Occipital lobe (tissue), 1 donor: ENCODE measurements at regions not wholly inside any gene's neighbourhood (a gene's known extent, or its start where the extent isn't known, plus 50 kb on each side); places are given as distances from the start of the nearest gene placed in this dataset.

Experiments used
- DNase-seq: peaks from one replicate; lab custom pipeline; 2025; lab: John Stamatoyannopoulos, UW

DNA sequence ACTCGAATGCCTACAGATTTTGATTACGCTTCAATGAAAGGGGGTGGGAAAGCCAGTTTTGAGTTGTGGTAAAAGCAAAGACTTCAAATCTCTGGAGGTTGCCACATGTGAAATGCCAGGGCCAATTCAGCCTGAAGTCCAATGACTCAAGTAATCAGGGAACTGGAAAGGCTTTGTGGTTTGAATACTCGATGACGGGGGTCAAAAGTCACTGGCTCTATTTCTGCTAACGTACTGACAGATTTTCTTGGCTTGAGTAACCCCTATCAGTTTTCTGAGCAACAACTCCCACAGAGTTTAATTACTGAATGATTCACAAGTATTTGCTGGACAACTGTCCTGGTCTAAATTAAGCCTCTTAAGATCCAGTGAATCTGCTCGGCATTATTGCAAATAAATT lies 152.2 kb downstream of the SIPA1L2 start:
- no peak for DNase-seq

DNA sequence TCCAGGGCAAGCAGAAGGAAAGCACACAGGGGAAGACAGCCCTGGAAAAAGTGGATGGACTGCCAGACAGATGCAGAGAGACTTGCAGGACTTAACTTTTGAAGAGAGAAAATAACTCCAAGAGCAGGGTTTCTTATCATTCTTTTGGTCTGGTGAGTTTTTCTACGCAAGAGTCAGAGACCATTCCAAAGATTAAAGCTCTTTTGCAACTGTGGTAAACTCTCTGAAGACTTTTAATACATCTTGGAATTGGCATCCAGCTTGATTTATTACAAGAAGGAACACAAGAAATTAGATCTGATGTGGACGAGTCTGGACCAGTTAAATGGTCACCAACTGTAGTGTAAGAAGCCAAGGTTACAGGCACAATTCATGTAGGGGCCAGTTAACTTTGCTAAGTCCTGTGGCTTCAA lies 153.4 kb downstream of the SIPA1L2 start:
- DNase-seq: no peak

DNA sequence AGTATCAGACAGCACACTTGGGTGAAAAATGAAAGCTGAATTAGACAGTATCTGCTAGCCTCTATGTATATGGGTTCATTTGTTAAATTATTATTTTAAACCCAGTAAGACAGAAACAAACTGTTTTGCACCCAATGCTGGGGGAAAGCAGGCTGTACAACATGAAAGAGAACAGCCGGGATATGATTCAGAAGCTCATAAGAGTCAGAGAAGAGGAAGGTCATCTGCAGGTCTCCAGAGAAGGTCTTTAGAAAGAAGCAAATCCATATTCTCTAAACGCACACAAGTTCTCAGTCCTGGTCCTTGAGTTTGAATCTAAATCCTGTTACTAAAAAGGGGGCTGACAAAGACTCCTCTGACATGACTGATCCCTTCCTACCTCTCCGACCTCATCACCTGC lies 155.1 kb downstream of the SIPA1L2 start:
- DNase-seq: no peak

DNA sequence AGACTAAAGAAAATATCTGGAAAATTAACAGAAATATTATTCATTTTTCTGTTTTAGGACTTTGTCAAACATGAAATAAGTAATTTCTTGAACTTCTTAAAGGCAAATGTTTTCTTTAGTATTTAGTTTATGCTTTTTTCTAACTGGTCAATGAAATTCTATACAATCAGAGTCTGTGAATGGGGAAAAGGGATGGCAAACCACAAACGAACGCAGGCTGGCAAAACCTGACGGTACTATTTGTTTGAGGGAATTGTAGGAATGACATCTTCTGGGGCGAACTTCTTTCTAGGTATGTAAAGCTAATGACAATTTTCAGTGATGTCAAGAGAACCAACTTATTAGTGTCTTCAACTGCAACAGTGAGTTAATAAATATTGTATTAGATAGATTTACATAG lies 156.0 kb downstream of the SIPA1L2 start:
- no peak for DNase-seq

DNA sequence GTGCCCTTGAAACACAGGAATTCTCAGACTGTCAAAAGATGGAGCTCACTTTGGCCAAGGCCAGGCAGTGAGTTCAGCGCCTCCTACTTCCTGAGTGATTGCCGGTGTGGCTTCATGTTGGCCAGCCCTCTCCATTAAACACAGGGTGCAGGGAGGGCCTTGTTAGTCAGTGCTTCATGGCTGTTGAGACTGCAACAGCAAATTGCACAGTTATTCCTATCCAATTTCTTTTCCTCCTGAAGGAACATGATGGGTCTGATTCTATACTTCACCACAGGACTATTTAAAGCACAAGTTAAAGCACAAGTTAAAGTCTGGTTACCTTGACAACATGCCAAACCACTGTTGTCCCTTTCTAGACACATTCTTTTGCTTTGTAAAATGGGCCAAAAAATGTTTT lies 156.6 kb downstream of the SIPA1L2 start:
- no peak for DNase-seq

DNA sequence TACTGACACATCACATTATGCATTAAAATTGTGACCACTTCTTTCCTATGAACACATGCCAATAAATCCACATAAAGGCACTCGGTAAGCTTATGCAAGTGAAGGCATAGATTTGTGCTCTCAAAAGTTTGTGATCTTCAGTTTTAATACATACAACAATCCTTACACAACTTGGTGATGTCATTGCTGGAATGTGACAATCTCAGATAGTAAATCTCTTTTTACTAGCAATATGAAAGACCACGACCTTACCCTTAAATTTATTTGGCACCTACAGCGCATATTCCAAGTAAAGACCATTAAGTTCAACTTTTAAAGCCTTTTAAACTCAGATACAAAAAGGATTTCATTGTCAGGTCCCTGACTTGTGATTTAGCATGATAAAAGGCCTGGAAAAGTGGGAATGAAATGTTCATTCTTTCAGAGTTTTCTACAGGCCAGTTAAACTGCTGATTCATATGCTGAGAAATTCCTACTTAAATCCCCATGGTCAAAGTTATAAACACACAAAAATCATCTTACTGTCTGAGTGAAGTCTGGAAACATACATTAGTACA lies 157.4 kb downstream of the SIPA1L2 start:
- DNase-seq: no peak

DNA sequence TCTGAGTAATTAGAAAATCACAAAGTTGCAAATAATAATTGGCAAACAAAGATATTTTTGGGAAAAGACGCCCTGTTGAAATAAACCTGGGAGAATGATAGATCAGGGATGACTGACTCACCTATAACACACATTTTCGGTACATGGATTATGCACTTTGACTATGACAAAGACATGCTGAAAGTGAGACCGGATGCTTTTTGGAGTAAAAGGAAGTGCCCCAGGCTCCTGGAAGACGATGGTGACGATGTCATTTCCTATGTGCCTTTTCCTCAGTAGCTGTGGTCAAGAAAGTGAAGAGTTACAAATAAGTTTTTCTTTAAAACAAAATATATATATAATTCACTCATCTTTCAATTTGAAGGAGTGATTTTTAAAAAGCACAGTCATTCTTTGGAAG lies 158.7 kb downstream of the SIPA1L2 start:
- no peak for DNase-seq

DNA sequence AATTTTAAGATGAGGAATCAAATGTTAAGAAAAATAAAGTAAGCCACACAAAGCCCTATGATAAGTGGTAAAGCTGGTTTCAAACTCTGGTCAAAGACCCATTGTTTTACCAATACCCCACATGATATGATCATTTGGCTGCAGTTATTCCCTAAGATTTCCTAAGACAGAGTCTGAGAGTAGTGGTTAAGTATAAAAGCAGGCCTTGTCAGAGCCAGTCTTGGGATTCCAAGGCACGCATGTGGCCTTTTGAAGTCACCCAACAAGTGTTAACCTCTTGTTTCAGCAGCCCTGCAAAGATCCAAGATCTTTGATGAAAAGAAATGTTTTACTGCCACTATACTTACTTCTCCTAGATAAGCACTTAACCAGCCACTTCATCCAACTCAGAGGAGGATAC lies 159.2 kb downstream of the SIPA1L2 start:
- no peak for DNase-seq

DNA sequence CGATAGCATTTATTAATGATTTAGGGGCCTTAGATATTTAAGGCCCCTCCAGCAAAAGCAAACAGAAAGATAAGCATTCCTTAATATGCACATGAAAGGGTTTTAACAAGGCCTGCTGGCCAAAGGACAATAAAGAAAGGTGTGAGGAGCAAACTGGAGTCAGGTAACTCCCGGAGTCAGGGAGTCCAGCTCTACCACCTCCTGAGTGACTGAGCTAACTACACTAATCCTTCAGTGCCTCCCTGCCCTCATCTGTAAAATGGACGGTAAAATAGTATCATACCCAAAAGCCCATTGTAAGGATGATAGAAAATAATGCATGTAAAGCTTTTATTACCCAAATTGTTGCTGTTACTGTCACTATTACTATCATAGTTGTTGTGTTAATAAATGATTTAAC lies 161.7 kb downstream of the SIPA1L2 start:
- DNase-seq: no peak

DNA sequence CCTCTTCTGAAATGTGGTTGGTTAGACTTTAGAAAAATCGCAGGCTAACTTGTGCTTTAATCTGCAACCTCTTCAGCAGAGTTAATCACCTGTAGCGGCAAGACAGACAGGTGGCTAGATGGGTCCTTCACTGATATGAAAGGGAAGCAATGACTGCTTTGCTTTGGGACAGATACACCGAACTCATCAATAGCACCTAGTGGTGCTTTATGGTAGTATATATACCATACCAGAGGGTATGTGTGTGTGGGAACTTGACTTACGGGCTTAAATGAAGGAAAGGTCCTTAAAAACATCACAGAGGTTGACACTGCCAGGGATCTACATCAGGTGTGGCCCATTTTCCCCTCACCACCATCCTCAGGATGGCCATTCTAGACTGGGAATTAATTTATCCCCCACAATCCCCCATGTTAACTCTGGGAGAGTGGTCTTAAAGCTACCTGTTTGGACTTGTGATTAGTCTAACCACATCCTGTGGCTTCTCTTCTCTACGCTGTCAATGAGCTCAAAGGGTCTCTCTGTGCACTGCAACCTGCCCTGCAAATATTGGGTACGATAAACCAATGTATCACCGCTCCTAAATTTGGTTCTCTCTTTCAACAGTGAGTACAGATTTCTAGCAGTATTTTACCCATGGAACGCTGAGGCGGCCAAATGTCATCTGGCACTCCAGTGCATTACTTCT lies 162.7 kb downstream of the SIPA1L2 start:
- no peak for DNase-seq

DNA sequence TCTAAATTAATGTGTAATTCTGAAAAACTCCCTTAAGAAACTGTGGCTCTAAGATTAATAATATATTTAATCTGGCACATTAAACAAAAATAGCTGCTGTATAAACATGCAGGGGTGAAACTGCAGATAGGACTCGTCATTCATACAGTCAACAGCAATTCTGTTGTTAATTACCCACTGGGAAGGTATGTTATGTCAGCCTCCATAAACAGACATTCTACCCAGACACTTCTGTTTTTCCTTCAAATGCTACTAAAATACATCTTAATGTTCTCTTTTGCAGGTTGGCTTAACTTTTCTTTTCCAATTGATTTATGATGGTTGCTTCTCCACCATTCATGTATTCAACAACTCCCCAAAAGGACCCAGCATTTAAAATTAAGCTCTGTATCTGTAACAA lies 165.6 kb downstream of the SIPA1L2 start:
- DNase-seq: no peak

DNA sequence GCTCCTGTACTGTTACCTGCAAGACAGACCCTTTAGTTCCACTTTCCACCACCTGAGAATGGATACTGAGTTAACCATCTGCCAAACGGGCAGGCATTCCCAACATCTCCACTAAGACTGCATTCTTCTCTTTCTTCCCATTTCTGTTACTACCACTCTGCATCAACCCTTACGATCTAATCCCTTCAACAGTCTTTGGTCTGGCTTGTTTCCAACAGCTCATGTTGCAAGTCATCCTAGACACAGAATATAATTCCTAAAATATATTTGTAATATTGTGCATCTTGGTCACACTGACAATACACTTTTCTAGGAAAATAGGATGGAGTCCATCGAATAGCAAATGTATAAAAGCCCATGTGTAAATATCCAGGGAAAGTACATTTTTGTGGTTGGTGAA lies 166.7 kb downstream of the SIPA1L2 start:
- DNase-seq: no peak

DNA sequence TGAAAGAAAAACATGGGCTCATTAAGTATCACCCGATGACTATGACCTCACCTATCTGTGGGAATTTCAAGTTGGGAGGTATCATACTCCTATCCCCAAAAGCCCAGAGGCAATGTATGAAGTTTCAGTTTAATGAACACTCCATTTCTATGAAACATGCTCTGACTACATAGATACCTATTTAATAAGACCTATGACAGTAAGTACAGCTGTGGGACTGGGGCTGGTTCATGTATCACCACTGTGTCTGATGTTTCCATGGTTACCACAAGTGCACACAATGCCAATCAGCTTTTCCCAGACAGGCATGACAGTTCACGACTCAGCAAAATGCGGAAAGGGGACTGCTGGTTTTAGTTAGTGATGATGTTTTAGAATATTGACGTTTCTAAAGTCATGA lies 167.7 kb downstream of the SIPA1L2 start:
- no peak for DNase-seq

DNA sequence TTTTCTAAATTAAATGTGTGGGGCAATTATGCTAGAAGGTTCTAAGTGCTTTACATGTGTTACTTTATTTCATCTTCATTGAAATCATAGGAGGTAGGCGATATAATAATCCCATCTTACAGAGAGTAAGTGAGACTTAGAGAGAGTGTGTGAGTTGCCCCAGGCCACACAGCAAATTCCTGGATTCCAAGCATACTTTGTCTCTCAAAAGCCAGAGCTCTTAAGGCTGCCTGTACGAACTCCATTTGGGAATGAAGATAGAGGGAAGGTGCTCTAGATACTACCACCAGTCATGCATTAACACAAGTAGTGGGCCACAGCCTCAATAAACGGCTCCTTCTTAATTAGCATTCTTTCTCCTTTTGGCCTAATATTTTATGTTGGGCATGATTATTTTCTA lies 170.1 kb downstream of the SIPA1L2 start:
- no peak for DNase-seq

DNA sequence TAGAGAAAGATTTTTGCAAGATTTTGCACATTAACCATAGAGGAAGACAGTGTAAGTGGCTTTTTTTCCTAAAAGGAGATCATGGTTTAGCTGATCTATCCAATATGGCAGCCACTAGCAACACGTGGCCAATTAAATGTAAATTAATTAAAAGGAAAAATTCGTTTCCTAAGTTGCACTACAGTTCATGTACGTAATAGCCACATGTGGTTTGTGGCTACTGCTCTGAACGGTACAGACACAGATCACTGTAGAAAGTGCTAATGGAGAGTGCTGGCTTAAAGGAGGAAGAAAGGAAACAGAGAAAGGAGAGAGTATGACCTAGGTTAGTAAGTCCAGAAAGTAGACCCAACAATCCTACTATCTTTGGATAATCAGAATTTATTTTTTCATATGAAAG lies 170.8 kb downstream of the SIPA1L2 start:
- no peak for DNase-seq

DNA sequence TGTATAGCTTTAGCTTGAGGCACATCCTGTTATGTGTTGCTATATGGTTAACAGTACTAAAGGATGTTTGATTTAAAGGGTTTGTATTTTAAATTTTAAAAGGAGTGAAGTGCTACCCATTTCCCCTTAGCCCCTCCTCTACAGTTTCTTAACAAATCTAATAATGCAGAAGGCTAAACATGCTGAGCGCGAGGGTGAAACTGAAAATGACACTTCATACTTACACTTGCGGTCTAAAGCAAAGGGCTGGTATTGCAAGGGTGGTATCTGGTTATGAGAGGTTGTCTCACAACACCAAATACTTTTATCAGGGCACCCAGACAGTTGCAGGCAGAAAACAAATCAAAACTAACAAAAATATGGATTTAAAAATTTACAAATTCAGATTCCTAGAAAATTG lies 172.3 kb downstream of the SIPA1L2 start:
- no peak for DNase-seq

DNA sequence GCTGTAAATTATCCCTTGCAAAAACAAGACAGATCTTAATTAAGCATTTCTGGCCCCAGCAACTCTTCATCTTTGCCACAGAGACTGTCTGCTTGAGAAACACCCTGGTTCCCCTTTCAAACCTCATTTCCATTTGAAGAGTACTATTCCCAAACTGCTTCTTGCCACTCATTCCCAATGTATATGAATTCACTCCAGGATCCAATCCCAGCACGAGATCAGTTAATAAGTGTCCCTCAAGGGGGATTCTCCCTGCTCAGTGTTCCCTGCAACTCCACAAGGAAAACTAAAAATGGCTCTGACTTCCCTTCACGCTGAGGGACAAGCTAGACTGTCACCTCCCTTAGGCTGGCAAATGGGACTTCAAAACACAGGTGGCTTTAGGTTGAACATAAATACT lies 173.2 kb downstream of the SIPA1L2 start:
- DNase-seq: no peak

DNA sequence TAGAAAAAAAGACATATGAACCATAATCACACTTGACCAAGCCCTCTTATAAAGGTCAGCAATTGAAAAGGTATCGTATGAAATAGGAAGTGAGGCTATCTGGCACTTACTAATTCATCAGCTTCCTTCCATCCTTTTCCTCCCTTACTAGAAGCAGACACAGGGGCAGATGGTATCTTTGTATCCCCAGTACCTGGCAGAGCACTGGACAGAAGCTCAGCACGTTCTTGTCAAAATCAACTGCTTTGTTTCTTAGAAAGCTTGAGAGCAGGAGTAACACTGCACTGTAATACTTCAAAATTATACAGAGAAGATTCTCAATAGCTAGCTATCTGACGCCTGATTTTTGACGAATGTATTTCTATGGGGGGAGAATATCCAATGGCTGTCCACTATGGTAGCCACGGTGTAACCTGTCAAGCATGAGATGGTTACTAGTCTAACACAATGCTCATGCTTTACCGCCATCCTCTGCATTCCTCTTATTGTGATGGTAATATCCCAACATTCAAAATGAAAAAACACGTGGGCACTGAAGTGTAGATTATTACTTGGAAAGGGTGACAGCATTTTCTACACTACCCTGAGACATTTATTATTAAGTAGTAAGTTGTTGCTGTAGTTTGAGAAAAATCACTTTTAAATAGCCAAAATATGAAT lies 175.6 kb downstream of the SIPA1L2 start:
- DNase-seq: no peak

DNA sequence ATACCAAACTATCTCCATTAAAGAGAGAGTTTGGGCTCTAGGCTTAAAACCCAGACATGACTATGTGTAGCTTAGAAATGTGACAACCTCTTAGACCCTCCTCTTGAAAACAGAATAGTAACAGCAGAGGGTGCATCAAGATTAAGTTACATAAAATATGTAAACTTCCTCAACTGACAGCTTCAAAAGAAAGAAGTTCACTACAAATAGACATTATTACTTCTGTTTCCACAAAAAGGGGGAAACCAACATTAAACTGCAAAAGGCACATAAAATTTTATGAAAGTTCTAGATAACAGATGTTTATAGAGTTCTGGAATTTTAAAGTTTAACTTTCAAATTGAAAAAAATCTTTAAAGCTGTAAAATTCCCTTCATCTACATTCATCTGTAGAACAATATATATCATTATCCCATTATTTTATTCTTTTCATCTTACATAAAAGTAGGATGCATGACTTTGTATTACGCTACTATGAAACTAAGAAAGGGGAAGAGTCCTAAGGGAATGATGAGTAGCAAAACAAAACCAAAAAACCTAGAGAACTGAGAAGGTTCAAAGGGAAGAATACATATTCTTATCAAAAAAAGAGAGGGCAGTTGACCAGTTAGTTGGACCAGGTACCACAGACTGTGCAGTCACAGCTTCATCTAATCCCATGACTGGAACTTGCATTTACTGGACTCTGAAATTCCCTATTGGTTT lies 177.0 kb downstream of the SIPA1L2 start:
- DNase-seq: no peak

DNA sequence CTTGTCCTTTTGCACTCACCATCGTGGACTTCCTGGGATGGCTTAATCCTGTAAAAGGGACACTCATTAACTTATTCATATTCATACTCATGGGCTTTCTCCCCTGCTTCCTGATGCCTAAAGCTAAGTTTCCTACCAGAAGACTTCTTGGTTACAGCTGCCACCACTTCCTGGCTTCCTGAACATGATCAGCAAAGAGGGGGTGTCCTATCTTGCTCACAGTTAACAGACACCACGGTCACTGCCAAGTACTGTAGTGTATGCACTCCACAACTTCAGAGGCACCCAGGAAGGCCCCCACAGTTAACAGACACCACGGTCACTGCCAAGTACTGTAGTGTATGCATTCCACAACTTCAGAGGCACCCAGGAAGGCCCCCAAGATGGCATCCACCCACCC lies 177.8 kb downstream of the SIPA1L2 start:
- DNase-seq: no peak

DNA sequence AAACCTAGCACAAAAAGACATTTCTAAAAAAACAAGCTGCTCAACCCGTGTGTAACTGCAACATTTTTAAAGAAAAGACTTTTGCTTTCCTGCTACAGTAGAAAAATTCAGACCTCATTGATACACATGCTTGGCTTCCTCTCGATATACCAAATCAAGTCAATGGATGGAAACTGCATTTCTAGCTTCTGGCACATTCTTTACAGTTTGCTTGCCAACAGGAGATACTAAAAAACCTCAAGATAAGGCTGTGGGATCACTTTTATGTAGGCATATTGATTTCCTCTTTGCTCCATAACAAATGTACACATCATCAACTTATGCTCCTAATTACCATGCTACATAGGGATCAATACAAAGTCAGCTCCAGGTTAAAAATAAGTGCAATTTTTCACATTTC lies 178.4 kb downstream of the SIPA1L2 start:
- DNase-seq: no peak

DNA sequence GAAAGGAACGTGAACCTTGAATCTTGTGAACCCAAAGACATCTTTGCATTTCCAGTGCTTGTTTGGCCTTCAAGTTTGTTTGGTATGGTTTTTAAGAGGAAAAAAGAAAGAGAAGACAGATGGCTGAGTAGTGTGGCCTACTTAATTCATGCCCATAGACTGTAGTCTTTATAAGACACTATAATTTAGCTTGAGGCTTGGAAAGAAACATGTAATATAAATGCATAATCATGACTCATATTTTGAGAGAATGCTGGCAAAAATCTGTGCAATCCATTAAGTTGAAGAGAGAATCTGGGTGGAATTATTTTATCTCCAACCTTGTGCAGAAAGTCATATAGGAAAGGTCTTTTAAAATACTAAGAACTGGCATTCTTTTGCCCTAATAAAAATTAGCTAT lies 179.3 kb downstream of the SIPA1L2 start:
- no peak for DNase-seq

DNA sequence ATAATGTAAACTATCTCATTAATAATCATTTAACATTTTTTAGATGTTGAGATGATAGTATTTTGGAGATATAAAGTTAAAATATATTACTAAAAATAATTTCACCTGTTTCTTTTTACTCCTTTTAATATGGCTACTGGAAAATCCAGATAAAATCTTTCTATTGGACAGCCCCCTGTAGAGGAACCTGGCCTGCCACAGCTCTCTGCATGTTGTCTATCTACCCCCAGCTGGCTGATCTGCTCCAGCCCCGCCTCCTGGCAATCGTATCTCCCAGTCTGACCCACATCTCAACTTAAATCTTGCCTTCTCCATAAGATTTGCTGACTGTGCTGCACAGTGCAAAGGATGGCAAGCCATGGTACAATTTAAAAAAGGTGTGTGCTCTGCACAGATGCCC lies 182.8 kb downstream of the SIPA1L2 start:
- DNase-seq: no peak
